ENCODE measurements at regions not wholly inside any gene's neighbourhood (a gene's known extent, or its start where the extent isn't known, plus 50 kb on each side); places are given as distances from the start of the nearest gene placed in this dataset.
"Not testable (repeated sequence)": the region's sequence is repeated elsewhere in the genome, so short reads cannot be mapped to it uniquely, and the experiment has no call there.

- DNase-seq = no peak
Measured at GRCh38 chr12:85424581-85425348, 144.7 kb downstream of the ALX1 start.

GRCh38 chr12:85425349-85425612 is 145.3 kb downstream of the ALX1 start:
- no peak for DNase-seq

GRCh38 chr12:85425926-85426325 is 145.9 kb downstream of the ALX1 start:
- no peak for DNase-seq

- DNase-seq = not testable (repeated sequence)
Measured at GRCh38 chr12:85433148-85433547, 153.1 kb downstream of the ALX1 start.

DNA sequence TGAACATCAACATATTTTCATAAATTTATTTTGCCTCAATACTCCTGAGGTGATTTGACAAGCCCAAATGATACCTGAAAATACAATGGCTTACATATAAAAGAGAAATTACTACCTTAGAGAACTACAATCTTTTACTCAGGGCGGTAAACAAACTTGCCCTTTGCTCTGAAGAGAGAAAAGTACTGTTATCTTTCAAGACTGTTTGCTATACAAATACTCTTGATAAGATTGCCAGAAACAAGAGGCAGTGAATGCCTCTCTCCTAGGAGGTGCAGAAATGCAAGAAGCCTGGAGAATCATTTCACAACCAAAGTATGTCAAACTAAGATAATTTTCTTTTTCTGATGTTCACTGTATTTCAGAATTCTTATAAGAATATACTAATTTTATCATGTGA is 160.3 kb downstream of the ALX1 start:
- no peak for DNase-seq

- DNase-seq = no peak
Measured at GRCh38 chr12:85441025-85441424, 161.0 kb downstream of the ALX1 start.

- no peak for DNase-seq
Measured at GRCh38 chr12:85441741-85442140, 161.7 kb downstream of the ALX1 start.

DNA sequence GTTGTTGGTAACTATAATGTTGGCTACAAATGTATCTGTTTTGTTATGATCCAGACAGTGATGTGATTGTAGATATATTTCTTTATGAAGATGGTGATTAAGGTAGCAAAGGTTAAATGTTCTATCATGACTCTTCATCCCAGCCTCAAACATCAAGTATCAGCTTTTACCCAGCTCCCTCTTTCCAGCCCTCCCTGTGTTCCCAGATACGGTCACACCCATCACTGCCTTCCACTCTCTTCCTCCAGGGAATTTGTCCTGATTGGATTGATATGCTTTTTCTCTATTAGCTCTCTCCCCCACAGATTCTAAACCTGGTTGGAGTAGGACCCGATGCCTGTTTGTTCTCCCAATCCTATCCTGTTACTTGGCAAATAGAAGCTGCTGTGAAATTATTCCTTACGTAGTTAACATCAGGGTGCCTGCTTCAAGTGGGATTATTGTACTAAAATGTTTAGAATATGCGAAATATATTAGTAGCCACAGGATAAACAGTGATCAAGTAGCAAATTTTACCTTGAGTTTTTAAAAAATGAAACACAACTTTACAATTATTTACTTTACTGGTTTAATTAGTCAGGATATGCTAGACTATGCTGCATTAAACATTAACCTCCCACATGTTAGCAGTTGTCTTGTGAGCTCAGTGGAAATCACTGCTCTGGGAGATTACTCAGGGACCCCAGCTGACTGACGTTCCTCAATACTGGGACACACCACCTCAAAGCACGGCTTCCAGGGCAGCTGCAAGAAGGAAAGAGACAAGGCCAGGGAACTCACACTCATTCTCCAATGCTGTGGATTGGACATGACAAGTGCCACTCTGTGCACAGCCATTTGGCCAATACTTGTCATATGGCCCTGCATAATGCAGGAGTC is 165.3 kb downstream of the ALX1 start:
- DNase-seq = no peak

- DNase-seq = no peak
Measured at GRCh38 chr12:85448031-85448430, 168.0 kb downstream of the ALX1 start.

- no peak for DNase-seq
Measured at GRCh38 chr12:85448548-85449139, 168.6 kb downstream of the ALX1 start.

- DNase-seq = no peak
Measured at GRCh38 chr12:85457016-85457415, 177.0 kb downstream of the ALX1 start.

DNA sequence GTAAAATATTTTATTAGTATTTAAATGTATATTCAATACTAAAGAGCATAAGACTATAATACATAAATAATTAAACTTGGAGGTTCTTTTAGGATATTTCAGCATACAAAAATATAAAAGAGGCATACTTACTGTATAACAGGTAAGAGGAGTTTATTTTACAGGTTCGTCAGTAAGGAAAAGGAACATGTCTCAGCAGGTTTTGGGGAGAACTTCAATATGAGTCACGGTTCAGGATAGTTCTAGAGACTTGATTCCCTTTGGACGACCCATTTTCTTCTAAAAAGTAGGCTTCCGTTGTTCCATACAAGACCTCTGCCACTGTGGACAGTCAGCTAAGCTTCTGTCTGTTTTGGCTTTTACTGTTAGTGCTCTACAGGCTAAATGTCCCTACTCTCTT is 181.1 kb downstream of the ALX1 start:
- DNase-seq = no peak

GRCh38 chr12:85462888-85463287 is 182.9 kb downstream of the ALX1 start:
- no peak for DNase-seq

- no peak for DNase-seq
Measured at GRCh38 chr12:85466890-85467289, 186.9 kb downstream of the ALX1 start.

DNA sequence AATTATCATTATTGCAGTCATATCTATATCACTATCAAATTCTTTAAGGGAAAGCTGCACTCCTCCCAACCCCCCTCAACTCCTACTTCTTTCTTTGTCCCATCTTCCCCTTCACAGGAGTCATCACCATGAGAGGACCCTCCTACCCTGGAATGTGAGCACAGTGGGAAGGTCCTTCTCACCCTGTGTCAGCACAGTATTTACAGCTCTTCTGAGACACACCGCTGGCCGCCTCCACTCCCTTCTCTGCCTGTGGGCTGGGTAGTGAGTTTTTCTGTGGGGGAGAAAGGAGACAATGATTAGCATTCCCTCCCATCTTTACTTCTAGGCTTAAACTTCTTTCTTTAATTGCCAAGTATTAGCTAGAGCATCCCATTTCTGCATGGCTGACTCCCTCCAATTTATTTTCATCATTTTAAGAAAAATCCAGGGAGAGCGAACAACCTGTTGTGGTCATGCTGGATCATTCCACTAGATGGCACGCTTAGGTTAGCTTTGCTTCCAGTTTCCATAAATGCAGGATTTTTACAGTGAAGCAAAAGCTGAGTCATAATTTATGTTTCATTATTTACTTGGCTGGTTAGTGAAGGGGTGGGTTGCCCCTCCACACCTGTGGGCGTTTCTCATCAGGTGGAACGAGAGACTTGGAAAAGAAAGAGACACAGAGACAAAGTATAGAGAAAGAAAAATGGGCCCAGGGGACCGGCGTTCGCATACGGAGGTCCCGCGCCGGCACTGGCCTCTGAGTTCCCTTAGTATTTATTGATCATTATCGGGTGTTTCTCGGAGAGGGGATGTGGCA is 188.5 kb downstream of the ALX1 start:
- DNase-seq = peak in 24 of 58 donors; percentile 1 to 37 (median 7)

- DNase-seq = peak in 1 of 58 donors; percentile 1
Measured at GRCh38 chr12:85469158-85470086, 189.4 kb downstream of the ALX1 start.

GRCh38 chr12:85475277-85475676 is 195.3 kb downstream of the ALX1 start:
- not testable (repeated sequence) for DNase-seq

GRCh38 chr12:85476756-85477155 is 196.7 kb downstream of the ALX1 start:
- no peak for DNase-seq

- DNase-seq = no peak
Measured at GRCh38 chr12:85484387-85484786, 204.4 kb downstream of the ALX1 start.

- no peak for DNase-seq
Measured at GRCh38 chr12:85489194-85489593, 209.2 kb downstream of the ALX1 start.

Data from anterior cingulate cortex (tissue), 58 donors.